Heart right ventricle (tissue), 16 donors: ENCODE measurements at regions not wholly inside any gene's neighbourhood (a gene's known extent, or its start where the extent isn't known, plus 50 kb on each side); places are given as distances from the start of the nearest gene placed in this dataset.

ENCODE experiments used
- ATAC-seq, 8 donors: fragments of 200-7000 bp; cut with Tn5 transposase; one replicate each; pipeline ENCODE4 v1.9.1; 2020; ENCODE audit warnings: mild to moderate bottlenecking in 8 of 8, moderate library complexity in 8 of 8, moderate number of reproducible peaks in 1 of 8
- DNase-seq, 2 donors: peaks; one replicate each; pipeline ENCODE4 v3.0.0-alpha.2; 2020
- H3K27ac ChIP-seq, 10 donors: fragments of 200-600 bp; sonication (generic) in 2 of 10; one replicate each; pipeline versions ENCODE4 v1.5.0 to v1.8.0; 2020 to 2022; ENCODE audit warnings: mild to moderate bottlenecking in 3 of 10
- H3K27me3 ChIP-seq, 7 donors: fragments of 200-600 bp; one replicate each; pipeline ENCODE4 v1.8.0; 2021 to 2022; ENCODE audit warnings: mild to moderate bottlenecking in 2 of 7
- H3K36me3 ChIP-seq, 9 donors: fragments of 200-600 bp; sonication (generic) in 1 of 9; one replicate each; pipeline versions ENCODE4 v1.5.0 to v1.8.0; 2020 to 2022; ENCODE audit warnings: mild to moderate bottlenecking in 2 of 9
- H3K4me1 ChIP-seq, 9 donors: fragments of 200-600 bp; sonication (generic) in 1 of 9; one replicate each; pipeline versions ENCODE4 v1.5.0 to v1.8.0; 2020 to 2022; ENCODE audit warnings: mild to moderate bottlenecking in 4 of 9
- H3K4me3 ChIP-seq, 10 donors: fragments of 200-600 bp; sonication (generic) in 2 of 10; one replicate each; pipeline versions ENCODE4 v1.5.0 to v1.8.0; 2020 to 2022; ENCODE audit warnings: mild to moderate bottlenecking in 7 of 10, moderate library complexity in 2 of 10
- H3K9me3 ChIP-seq, 11 donors: fragments of 200-600 bp in 10 of 11; sonication (generic) in 2 of 11; one replicate each; pipeline versions ENCODE4 v1.5.0 to v1.8.0; 2013 to 2022; ENCODE audit warnings: mild to moderate bottlenecking in 2 of 11, control low read depth in 1 of 11, moderate library complexity in 1 of 11
- WGBS, 2 donors: extraction: QIAGEN DNeasy Blood & Tissue Kit; methylation state at CpG; one replicate each; pipeline ENCODE4 v1.1.7; 2013; ENCODE audit warnings: inconsistent platforms in 1 of 2; 5-methylcytosine and 5-hydroxymethylcytosine counted together
- intact Hi-C, 10 donors: fragments of 100-400 bp; cut with DNase I; formaldehyde crosslinking; loops; one replicate each; pipeline versions ENCODE4 v1.11.1 to v1.14.2; 2022
- TF ChIP-seq, protein P1 (sequence below), 9 donors: fragments of 200-600 bp; sonication (generic) in 2 of 9; IDR thresholded peaks; one replicate each; pipeline versions ENCODE4 v1.5.0 to v1.8.0; 2021 to 2022; ENCODE audit warnings: antibody characterized with exemption in 9 of 9, mild to moderate bottlenecking in 5 of 9, moderate library complexity in 1 of 9
- donor health status: Arrhythmogenic right ventricular cardiomyopathy.
- donor health status: ischemic (EF 13 %, LVEDD 7.1; RV severe dilation, severe dysfunction).
- donor health status: healthy with polysubstance abuse.
- donor health status: DM: no; HTN: yes; CAD: no.
- donor health status: DM: no; HTN: no; CAD: no.
- donor health status: ischemic (EF 25% LVEDD 6.9; RV normal size, moderate dysfunction).
- donor health status: ischemic (EF 25% LVEDD 5.7; RV mildly dilated, moderate dysfunction).
- donor health status: healthy.
- donor health status: DM: yes; HTN: yes; CAD: no.
- donor health status: Ischemic cardiomyopathy.
- donor health status: ischemic (EF 35%, LVEDD 5.7; RV mildly dilated, moderate dysfunction).
- donor health status: nonischemic (EF 11% LVEDD 7.7; RV severe dilation, severe dysfunction).
- donor health status: DM: yes; HTN: yes; CAD: no.
- donor health status: PGD.
- donor health status: ischemic (EF 29% LVEDD 5.4; RV normal size, mild dysfunction).
- donor health status: nonischemic (EF 23%, LVEDD 6.1; RV moderate dilation, normal function).

DNA sequence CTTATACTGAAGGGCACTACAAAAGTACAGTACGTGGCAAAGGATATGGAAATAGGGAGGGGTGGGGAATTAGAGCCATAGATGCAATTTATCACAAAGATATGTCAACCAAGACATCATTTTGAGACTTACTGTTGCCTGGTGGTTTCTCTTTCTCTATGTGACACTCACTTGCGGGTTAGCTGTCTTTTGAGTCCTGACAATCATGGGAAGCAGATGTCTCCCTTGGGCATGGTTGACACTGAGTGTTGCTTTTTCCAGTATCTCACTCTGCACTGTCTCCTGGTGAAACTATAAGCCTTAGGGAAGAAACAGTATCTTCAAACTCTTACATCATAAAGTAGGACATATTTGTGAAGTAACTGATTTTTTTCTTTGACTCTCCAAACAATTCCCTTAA is 383.5 kb upstream of the LCORL start:
- H3K4me1 ChIP-seq, result no peaks in the 10 kb centered on the region
- H3K27ac ChIP-seq, result no peak overlapping the region
- TF ChIP-seq, protein P1, sequence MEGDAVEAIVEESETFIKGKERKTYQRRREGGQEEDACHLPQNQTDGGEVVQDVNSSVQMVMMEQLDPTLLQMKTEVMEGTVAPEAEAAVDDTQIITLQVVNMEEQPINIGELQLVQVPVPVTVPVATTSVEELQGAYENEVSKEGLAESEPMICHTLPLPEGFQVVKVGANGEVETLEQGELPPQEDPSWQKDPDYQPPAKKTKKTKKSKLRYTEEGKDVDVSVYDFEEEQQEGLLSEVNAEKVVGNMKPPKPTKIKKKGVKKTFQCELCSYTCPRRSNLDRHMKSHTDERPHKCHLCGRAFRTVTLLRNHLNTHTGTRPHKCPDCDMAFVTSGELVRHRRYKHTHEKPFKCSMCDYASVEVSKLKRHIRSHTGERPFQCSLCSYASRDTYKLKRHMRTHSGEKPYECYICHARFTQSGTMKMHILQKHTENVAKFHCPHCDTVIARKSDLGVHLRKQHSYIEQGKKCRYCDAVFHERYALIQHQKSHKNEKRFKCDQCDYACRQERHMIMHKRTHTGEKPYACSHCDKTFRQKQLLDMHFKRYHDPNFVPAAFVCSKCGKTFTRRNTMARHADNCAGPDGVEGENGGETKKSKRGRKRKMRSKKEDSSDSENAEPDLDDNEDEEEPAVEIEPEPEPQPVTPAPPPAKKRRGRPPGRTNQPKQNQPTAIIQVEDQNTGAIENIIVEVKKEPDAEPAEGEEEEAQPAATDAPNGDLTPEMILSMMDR (IDR thresholded peaks at IDR 0.05), result no peak
- 56 to 60% methylated on average over 2 of the region's 2 CpGs for WGBS, 2 donors
- ATAC-seq, result no peak
- no peak for DNase-seq
- no peaks in the 10 kb centered on the region for H3K36me3 ChIP-seq
- H3K9me3 ChIP-seq, result no peaks in the 10 kb centered on the region
- no peaks in the 10 kb centered on the region for H3K27me3 ChIP-seq
- no peak overlapping the region for H3K4me3 ChIP-seq
- intact Hi-C loops, result no loop called here

DNA sequence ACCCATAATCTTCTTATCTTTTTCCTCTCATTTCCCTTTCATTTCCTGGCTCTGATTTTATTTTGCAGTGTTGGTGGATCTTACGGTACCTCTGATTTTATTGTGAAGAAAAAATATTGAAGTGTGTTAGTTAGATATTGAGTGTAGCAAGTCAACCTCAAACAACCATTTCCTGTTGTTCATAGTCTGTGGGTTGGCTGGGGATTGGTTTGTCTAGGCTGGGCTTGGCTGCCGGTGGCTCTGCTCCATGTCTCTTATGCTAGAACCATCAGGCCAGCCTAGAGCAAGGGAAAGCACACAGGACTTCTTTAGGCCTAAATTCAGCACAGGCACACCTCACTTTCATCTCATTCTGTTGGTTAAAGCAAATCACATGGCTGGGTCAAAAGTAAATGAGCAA is 383.1 kb upstream of the LCORL start:
- H3K9me3 ChIP-seq, result no peaks in the 10 kb centered on the region
- no peaks in the 10 kb centered on the region for H3K36me3 ChIP-seq
- no peak overlapping the region for H3K4me3 ChIP-seq
- ATAC-seq (no peak), DNase-seq (no peak)
- 51 to 68% methylated on average over 2 of the region's 2 CpGs for WGBS, 2 donors
- no peaks in the 10 kb centered on the region for H3K4me1 ChIP-seq
- H3K27ac ChIP-seq, result no peak overlapping the region
- H3K27me3 ChIP-seq, result no peaks in the 10 kb centered on the region
- TF ChIP-seq, protein P1 (IDR thresholded peaks at IDR 0.05), result no peak
- intact Hi-C loops, result no loop called here

DNA sequence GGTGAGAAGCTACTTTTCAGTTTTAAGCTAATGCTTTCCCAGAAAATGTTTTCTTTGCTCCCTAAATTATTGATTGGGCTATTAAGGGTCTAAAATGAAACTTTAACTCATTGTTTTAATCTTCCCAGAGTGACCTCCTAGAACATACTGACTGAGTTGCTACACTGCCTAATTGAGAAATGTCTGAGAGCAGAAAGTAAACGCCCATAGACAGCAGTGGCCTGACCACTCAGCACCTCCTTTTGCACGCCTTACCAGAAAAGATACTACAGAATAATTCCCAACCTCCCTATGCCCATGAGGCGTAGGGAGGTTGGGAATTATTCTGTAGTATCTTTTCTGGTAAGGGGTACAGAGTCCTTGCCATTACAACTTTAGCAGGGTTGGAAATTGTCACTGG is 381.8 kb upstream of the LCORL start:
- H3K36me3 ChIP-seq, result no peaks in the 10 kb centered on the region
- no peaks in the 10 kb centered on the region for H3K9me3 ChIP-seq
- TF ChIP-seq, protein P1 (IDR thresholded peaks at IDR 0.05), result no peak
- intact Hi-C loops, result no loop called here
- no peaks in the 10 kb centered on the region for H3K27me3 ChIP-seq
- H3K4me3 ChIP-seq, result no peak overlapping the region
- WGBS, 2 donors, result 43 to 49% methylated on average over 3 of the region's 3 CpGs
- no peak overlapping the region for H3K27ac ChIP-seq
- no peaks in the 10 kb centered on the region for H3K4me1 ChIP-seq
- ATAC-seq, result no peak
- no peak for DNase-seq

DNA sequence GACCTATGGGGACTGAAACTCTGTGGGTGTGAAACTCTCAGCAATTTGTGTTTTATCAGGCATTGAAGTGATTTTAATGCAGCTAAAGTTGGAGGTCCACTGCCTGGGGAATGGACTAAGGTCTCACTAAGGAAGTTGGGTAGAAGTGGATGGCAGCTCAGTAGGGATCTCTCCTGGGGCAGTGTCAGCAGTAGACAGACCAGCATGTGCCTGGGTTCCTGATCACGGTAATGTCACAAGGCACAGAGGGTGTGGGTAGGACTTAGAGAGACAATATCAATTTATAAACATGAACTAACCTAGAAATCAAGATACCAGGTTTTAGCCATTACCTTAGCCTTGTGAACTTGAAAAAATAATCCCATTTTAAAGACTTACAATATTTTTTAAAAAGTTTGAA is 380.3 kb upstream of the LCORL start:
- ATAC-seq, result no peak

More for the DNA sequence above, 380.3 kb upstream of the LCORL start:
- no peak for DNase-seq
- 69 to 87% methylated on average over 1 of the region's 1 CpG for WGBS, 2 donors
- Histone ChIP-seq H3K27me3 (no peaks in the 10 kb centered on the region), H3K4me1 (no peaks in the 10 kb centered on the region), H3K4me3 (no peak overlapping the region), H3K27ac (no peak overlapping the region), H3K36me3 (no peaks in the 10 kb centered on the region), H3K9me3 (no peaks in the 10 kb centered on the region)
- intact Hi-C loops, result no loop called here
- TF ChIP-seq, protein P1 (IDR thresholded peaks at IDR 0.05), result no peak
